Esophagus muscularis mucosa (tissue), 3 donors: ENCODE measurements at regions not wholly inside any gene's neighbourhood (a gene's known extent, or its start where the extent isn't known, plus 50 kb on each side); places are given as distances from the start of the nearest gene placed in this dataset.

Source experiments
- POLR2AphosphoS5 ChIP-seq, 2 donors: sonication (generic); formaldehyde crosslinking; IDR thresholded peaks; one replicate each; pipeline ENCODE4 v1.6.1; 2017; ENCODE audit warnings: antibody characterized with exemption in 2 of 2
- TF ChIP-seq, protein P1 (sequence below), 3 experiments: fragments of 200-600 bp in 2 of 3; fragments of 450-650 bp in 1 of 3; sonication (generic) in 2 of 3; IDR thresholded peaks; one replicate each; pipeline ENCODE4 v1.5.1; 2017 to 2019; ENCODE audit warnings: antibody characterized with exemption in 3 of 3, mild to moderate bottlenecking in 2 of 3, moderate library complexity in 1 of 3

DNA sequence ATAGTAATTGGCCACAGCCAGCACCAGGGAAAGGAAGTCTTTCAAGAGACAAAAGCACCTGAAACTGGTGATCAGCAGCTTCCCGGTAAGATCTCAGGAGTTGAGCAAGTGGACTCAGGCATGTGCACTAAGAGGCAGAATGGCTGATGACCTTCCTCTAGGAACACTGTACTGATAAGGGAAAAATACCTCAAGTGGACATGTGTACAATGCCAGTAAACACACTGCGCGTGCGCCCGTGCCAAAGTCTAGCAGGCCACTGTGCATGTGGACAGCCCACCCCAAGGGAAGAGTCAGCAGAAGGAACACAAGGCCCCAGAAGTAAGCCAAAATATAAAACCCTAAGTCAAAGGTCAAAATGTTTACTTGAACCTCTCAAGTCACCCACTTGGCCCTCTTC, 423.0 kb downstream of the TUSC1 start:
- TF ChIP-seq, protein P1, sequence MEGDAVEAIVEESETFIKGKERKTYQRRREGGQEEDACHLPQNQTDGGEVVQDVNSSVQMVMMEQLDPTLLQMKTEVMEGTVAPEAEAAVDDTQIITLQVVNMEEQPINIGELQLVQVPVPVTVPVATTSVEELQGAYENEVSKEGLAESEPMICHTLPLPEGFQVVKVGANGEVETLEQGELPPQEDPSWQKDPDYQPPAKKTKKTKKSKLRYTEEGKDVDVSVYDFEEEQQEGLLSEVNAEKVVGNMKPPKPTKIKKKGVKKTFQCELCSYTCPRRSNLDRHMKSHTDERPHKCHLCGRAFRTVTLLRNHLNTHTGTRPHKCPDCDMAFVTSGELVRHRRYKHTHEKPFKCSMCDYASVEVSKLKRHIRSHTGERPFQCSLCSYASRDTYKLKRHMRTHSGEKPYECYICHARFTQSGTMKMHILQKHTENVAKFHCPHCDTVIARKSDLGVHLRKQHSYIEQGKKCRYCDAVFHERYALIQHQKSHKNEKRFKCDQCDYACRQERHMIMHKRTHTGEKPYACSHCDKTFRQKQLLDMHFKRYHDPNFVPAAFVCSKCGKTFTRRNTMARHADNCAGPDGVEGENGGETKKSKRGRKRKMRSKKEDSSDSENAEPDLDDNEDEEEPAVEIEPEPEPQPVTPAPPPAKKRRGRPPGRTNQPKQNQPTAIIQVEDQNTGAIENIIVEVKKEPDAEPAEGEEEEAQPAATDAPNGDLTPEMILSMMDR (IDR thresholded peaks at IDR 0.05): no peak
- TF ChIP-seq POLR2AphosphoS5 (IDR thresholded peaks at IDR 0.05): no peak
